ENCODE measurements at regions not wholly inside any gene's neighbourhood (a gene's known extent, or its start where the extent isn't known, plus 50 kb on each side); places are given as distances from the start of the nearest gene placed in this dataset.

GRCh38 chr1:56321150-56321490 is 258.2 kb downstream of the PLPP3 start:
- H3K27me3 ChIP-seq (ENCODE audit: control insufficient read depth, insufficient read depth, low read length, poor library complexity, severe bottlenecking): no peaks in the 10 kb centered on the region
- Mint-ChIP-seq H3K4me3 (no peak overlapping the region), H3K9me3 (no peaks in the 10 kb centered on the region), H3K36me3 (ENCODE audit: low read depth) (no peaks in the 10 kb centered on the region), H3K27ac (no peak overlapping the region), H3K4me1 (peaks cover 15% of the 10 kb centered on the region), H3K27me3 (ENCODE audit: insufficient read depth) (no peaks in the 10 kb centered on the region)
- H3K27ac ChIP-seq (ENCODE audit: low read depth, low read length): no peak overlapping the region
- H3K4me1 ChIP-seq (ENCODE audit: control insufficient read depth, insufficient read depth, low read length): no peaks in the 10 kb centered on the region
- 98 to 100% methylated on average over 1 to 4 of the region's 4 CpGs for WGBS, 2 experiments (ENCODE audit: insufficient coverage in 1 of 2, insufficient read length in 1 of 2)
- no peak overlapping the region for H3K9ac ChIP-seq (ENCODE audit: extremely low read depth, low read length, poor library complexity, severe bottlenecking)
- H3K36me3 ChIP-seq (ENCODE audit: control insufficient read depth, insufficient read depth, low read length): no peaks in the 10 kb centered on the region
- H3K9me3 ChIP-seq (ENCODE audit: control insufficient read depth, low read length): no peaks in the 10 kb centered on the region
- H3K4me3 ChIP-seq (ENCODE audit: low read length): no peak overlapping the region
- DNase-seq: no peak
- TF ChIP-seq CTCF (conservative IDR thresholded peaks at IDR 0.05): no peak

GRCh38 chr1:56320464-56321149 is 258.8 kb downstream of the PLPP3 start:
- Histone ChIP-seq H3K27ac (ENCODE audit: low read depth, low read length) (no peak overlapping the region), H3K27me3 (ENCODE audit: control insufficient read depth, insufficient read depth, low read length, poor library complexity, severe bottlenecking) (no peaks in the 10 kb centered on the region), H3K36me3 (ENCODE audit: control insufficient read depth, insufficient read depth, low read length) (no peaks in the 10 kb centered on the region), H3K4me1 (ENCODE audit: control insufficient read depth, insufficient read depth, low read length) (no peaks in the 10 kb centered on the region), H3K4me3 (ENCODE audit: low read length) (no peak overlapping the region), H3K9me3 (ENCODE audit: control insufficient read depth, low read length) (no peaks in the 10 kb centered on the region), H3K9ac (ENCODE audit: extremely low read depth, low read length, poor library complexity, severe bottlenecking) (no peak overlapping the region)
- Mint-ChIP-seq H3K27me3 (ENCODE audit: insufficient read depth) (no peaks in the 10 kb centered on the region), H3K4me3 (no peak overlapping the region), H3K36me3 (ENCODE audit: low read depth) (no peaks in the 10 kb centered on the region), H3K4me1 (peaks cover 15% of the 10 kb centered on the region), H3K27ac (no peak overlapping the region), H3K9me3 (no peaks in the 10 kb centered on the region)
- no peak for TF ChIP-seq CTCF (conservative IDR thresholded peaks at IDR 0.05)
- WGBS, 2 experiments (ENCODE audit: insufficient coverage in 1 of 2, insufficient read length in 1 of 2): 50 to 73% methylated on average over 1 to 3 of the region's 3 CpGs
- DNase-seq: no peak

- no peaks in the 10 kb centered on the region for H3K36me3 Mint-ChIP-seq (ENCODE audit: low read depth)
- no peak overlapping the region for H3K27ac Mint-ChIP-seq
- Histone ChIP-seq H3K9me3 (ENCODE audit: control insufficient read depth, low read length) (no peaks in the 10 kb centered on the region), H3K27ac (ENCODE audit: low read depth, low read length) (no peak overlapping the region), H3K4me1 (ENCODE audit: control insufficient read depth, insufficient read depth, low read length) (no peaks in the 10 kb centered on the region), H3K9ac (ENCODE audit: extremely low read depth, low read length, poor library complexity, severe bottlenecking) (no peak overlapping the region), H3K27me3 (ENCODE audit: control insufficient read depth, insufficient read depth, low read length, poor library complexity, severe bottlenecking) (no peaks in the 10 kb centered on the region), H3K4me3 (ENCODE audit: low read length) (no peak overlapping the region), H3K36me3 (ENCODE audit: control insufficient read depth, insufficient read depth, low read length) (no peaks in the 10 kb centered on the region)
- peaks cover 4% of the 10 kb centered on the region for H3K9me3 Mint-ChIP-seq
- DNase-seq: no peak
- peaks cover 15% of the 10 kb centered on the region for H3K4me1 Mint-ChIP-seq
- H3K27me3 Mint-ChIP-seq (ENCODE audit: insufficient read depth): no peaks in the 10 kb centered on the region
- 98 to 100% methylated on average over 3 to 8 of the region's 8 CpGs for WGBS, 2 experiments (ENCODE audit: insufficient coverage in 1 of 2, insufficient read length in 1 of 2)
- no peak overlapping the region for H3K4me3 Mint-ChIP-seq
- TF ChIP-seq CTCF (conservative IDR thresholded peaks at IDR 0.05): no peak
Measured at GRCh38 chr1:56317722-56318121, 261.6 kb downstream of the PLPP3 start.

All from endodermal cell (in vitro differentiated cells).